WTC11 (cell line): ENCODE measurements at regions not wholly inside any gene's neighbourhood (a gene's known extent, or its start where the extent isn't known, plus 50 kb on each side); places are given as distances from the start of the nearest gene placed in this dataset.

Experiments used
- ATAC-seq: fragments of 200-7000 bp; cut with Tn5 transposase; 2 replicates; pipeline ENCODE4 v1.10.0; 2021; ENCODE audit warnings: mild to moderate bottlenecking, moderate library complexity
- CTCF ChIA-PET: fragments of 300-600 bp; sonication (Branson Sonifier 250); formaldehyde crosslinking; loops from one replicate; lab custom pipeline; 2021; ENCODE audit warnings: antibody characterized with exemption; lab: Charles Lee
- POLR2A ChIA-PET: fragments of 350-600 bp; sonication (Branson Sonifier 250); formaldehyde crosslinking; loops from one replicate; lab custom pipeline; 2021; ENCODE audit warnings: antibody characterized with exemption; lab: Charles Lee
- DNase-seq: peaks from one replicate; pipeline ENCODE4 v3.0.0; 2021; ENCODE audit warnings: low spot score
- H3K27ac Mint-ChIP-seq: 2 replicates; pipeline ENCODE4 v1.8.0; 2021; ENCODE audit warnings: mixed read lengths
- H3K27me3 Mint-ChIP-seq: 2 replicates; pipeline ENCODE4 v1.8.0; 2021; ENCODE audit warnings: low read depth, mild to moderate bottlenecking, moderate library complexity, mixed read lengths
- H3K36me3 Mint-ChIP-seq: 2 replicates; pipeline ENCODE4 v1.8.0; 2021; ENCODE audit warnings: mixed read lengths
- H3K4me1 Mint-ChIP-seq: 2 replicates; pipeline ENCODE4 v1.8.0; 2022; ENCODE audit warnings: mixed read lengths
- H3K4me3 Mint-ChIP-seq: 2 replicates; pipeline ENCODE4 v1.8.0; 2021; ENCODE audit warnings: mild to moderate bottlenecking, moderate library complexity, mixed read lengths
- H3K9me3 Mint-ChIP-seq: 2 replicates; pipeline ENCODE4 v1.8.0; 2021; ENCODE audit warnings: mixed read lengths
- NR1H2 ChIP-seq: sonication (generic); formaldehyde crosslinking; IDR thresholded peaks from 2 replicates; pipeline ENCODE4 v1.9.0; 2021; ENCODE audit warnings: mild to moderate bottlenecking, moderate library complexity, missing genetic modification reagents
- OVOL2 ChIP-seq: fragments of 250-450 bp; sonication (Bioruptor Pico); IDR thresholded peaks from 2 replicates; pipeline ENCODE4 v1.9.0; 2021; ENCODE audit warnings: mild to moderate bottlenecking, borderline replicate concordance
- RORB ChIP-seq: fragments of 250-450 bp; sonication (Bioruptor Pico); IDR thresholded peaks from 2 replicates; pipeline ENCODE4 v1.9.0; 2021; ENCODE audit warnings: mild to moderate bottlenecking
- TCF7 ChIP-seq: sonication (generic); formaldehyde crosslinking; IDR thresholded peaks from 2 replicates; pipeline ENCODE4 v1.8.0; 2022; ENCODE audit warnings: mild to moderate bottlenecking, low read depth, missing genetic modification reagents, moderate library complexity
- TP53 ChIP-seq: sonication (generic); formaldehyde crosslinking; IDR thresholded peaks from 2 replicates; pipeline ENCODE4 v1.8.1; 2023; ENCODE audit warnings: mild to moderate bottlenecking, missing genetic modification reagents
- ZNF232 ChIP-seq: sonication (generic); formaldehyde crosslinking; IDR thresholded peaks from 2 replicates; pipeline ENCODE4 v1.8.0; 2022; ENCODE audit warnings: mild to moderate bottlenecking, missing genetic modification reagents
- TF ChIP-seq, protein P1 (sequence below): fragments of 200-600 bp; IDR thresholded peaks from 2 replicates; pipeline ENCODE4 v1.8.0; 2022; ENCODE audit warnings: antibody characterized with exemption
- TF ChIP-seq, protein P2 (sequence below): sonication (generic); formaldehyde crosslinking; conservative IDR thresholded peaks from 2 replicates; pipeline ENCODE4 v1.8.1; 2023; ENCODE audit warnings: mild to moderate bottlenecking, low read depth, missing genetic modification reagents, moderate library complexity
- TF ChIP-seq, protein P3 (sequence below): fragments of 250-450 bp; sonication (Bioruptor Pico); IDR thresholded peaks from 2 replicates; pipeline ENCODE4 v1.9.0; 2021; ENCODE audit warnings: mild to moderate bottlenecking
- TF ChIP-seq, protein P4 (sequence below): sonication (generic); formaldehyde crosslinking; IDR thresholded peaks from 2 replicates; pipeline ENCODE4 v1.8.0; 2022; ENCODE audit warnings: mild to moderate bottlenecking, missing genetic modification reagents

DNA sequence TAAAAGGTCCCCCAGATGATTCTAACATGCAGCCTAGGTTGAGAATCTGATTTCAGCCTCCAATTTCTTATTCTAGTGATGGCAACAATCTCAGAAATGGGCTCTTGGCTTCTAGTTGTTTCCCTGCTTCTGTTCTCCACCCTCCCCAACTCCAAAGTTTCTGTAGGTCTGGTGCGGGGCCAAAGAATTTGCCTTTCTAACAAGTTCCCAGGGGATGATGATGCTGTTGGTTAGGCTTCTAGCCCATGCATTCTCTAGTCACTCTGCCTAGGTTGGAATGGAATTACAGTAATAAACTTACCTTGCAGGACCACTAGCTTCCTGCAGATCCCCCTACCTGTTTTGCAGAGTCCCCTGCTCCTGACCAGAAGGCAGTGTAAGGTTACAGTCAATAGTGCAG lies 103.2 kb upstream of the PPP2R3A start (continued):
- TF ChIP-seq, protein P1, sequence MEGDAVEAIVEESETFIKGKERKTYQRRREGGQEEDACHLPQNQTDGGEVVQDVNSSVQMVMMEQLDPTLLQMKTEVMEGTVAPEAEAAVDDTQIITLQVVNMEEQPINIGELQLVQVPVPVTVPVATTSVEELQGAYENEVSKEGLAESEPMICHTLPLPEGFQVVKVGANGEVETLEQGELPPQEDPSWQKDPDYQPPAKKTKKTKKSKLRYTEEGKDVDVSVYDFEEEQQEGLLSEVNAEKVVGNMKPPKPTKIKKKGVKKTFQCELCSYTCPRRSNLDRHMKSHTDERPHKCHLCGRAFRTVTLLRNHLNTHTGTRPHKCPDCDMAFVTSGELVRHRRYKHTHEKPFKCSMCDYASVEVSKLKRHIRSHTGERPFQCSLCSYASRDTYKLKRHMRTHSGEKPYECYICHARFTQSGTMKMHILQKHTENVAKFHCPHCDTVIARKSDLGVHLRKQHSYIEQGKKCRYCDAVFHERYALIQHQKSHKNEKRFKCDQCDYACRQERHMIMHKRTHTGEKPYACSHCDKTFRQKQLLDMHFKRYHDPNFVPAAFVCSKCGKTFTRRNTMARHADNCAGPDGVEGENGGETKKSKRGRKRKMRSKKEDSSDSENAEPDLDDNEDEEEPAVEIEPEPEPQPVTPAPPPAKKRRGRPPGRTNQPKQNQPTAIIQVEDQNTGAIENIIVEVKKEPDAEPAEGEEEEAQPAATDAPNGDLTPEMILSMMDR: no peak
- TF ChIP-seq, protein P2, sequence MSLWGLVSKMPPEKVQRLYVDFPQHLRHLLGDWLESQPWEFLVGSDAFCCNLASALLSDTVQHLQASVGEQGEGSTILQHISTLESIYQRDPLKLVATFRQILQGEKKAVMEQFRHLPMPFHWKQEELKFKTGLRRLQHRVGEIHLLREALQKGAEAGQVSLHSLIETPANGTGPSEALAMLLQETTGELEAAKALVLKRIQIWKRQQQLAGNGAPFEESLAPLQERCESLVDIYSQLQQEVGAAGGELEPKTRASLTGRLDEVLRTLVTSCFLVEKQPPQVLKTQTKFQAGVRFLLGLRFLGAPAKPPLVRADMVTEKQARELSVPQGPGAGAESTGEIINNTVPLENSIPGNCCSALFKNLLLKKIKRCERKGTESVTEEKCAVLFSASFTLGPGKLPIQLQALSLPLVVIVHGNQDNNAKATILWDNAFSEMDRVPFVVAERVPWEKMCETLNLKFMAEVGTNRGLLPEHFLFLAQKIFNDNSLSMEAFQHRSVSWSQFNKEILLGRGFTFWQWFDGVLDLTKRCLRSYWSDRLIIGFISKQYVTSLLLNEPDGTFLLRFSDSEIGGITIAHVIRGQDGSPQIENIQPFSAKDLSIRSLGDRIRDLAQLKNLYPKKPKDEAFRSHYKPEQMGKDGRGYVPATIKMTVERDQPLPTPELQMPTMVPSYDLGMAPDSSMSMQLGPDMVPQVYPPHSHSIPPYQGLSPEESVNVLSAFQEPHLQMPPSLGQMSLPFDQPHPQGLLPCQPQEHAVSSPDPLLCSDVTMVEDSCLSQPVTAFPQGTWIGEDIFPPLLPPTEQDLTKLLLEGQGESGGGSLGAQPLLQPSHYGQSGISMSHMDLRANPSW (CRISPR knock-in tag): no peak
- no peak for TF ChIP-seq OVOL2 (CRISPR knock-in tag)
- TF ChIP-seq ZNF232 (CRISPR knock-in tag): no peak

DNA sequence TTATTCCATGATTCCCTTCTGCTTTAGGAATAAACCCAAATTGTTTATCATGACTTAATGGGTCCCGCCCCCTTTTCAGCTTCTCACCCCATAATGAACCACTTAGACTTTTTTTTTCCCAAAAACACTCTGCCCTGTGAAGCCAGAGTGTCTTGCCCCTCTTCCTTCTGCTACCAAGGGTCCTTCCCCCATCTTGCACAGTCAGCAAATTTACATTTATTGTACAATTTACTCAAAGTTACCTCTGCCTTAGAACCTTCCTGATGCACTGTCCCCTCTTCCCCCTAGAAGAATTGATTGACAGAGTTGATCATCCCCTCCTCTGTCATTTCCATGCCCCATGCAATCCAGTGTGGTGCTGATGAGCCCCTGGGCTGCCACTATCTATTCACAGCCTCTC lies 101.5 kb upstream of the PPP2R3A start:
- ChIA-PET POLR2A (no interaction called here), CTCF (no interaction called here)
- Mint-ChIP-seq H3K9me3 (peaks cover 8% of the 10 kb centered on the region; the same call in 1 of the 2 replicates), H3K4me1 (no peaks in the 10 kb centered on the region), H3K36me3 (no peaks in the 10 kb centered on the region), H3K27ac (no peak overlapping the region), H3K4me3 (no peak overlapping the region), H3K27me3 (no peaks in the 10 kb centered on the region)
- ATAC-seq (no peak), DNase-seq (no peak)
- TF ChIP-seq RORB (CRISPR knock-in tag) (no peak), TP53 (CRISPR knock-in tag) (no peak), TCF7 (CRISPR knock-in tag) (no peak)
- TF ChIP-seq, protein P3, sequence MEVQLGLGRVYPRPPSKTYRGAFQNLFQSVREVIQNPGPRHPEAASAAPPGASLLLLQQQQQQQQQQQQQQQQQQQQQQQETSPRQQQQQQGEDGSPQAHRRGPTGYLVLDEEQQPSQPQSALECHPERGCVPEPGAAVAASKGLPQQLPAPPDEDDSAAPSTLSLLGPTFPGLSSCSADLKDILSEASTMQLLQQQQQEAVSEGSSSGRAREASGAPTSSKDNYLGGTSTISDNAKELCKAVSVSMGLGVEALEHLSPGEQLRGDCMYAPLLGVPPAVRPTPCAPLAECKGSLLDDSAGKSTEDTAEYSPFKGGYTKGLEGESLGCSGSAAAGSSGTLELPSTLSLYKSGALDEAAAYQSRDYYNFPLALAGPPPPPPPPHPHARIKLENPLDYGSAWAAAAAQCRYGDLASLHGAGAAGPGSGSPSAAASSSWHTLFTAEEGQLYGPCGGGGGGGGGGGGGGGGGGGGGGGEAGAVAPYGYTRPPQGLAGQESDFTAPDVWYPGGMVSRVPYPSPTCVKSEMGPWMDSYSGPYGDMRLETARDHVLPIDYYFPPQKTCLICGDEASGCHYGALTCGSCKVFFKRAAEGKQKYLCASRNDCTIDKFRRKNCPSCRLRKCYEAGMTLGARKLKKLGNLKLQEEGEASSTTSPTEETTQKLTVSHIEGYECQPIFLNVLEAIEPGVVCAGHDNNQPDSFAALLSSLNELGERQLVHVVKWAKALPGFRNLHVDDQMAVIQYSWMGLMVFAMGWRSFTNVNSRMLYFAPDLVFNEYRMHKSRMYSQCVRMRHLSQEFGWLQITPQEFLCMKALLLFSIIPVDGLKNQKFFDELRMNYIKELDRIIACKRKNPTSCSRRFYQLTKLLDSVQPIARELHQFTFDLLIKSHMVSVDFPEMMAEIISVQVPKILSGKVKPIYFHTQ (CRISPR knock-in tag): no peak

DNA sequence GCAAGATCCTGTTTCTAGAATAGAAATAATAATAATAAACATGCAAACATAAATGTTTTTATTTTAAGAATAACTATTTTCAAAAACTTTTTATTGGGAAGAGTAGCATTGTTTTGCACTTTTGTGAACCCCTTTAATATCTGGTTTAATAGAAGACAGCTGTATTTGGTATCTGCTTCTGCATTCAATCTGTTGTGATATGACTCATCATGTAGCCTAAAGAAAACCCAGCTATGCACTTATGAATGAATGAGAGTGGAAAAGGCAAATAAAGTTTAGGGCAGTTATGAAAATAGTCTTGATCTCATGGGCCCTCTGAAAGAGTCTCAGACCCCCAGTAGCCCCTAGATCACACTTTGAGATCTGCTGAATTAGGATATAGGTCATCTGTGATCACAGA lies 100.4 kb upstream of the PPP2R3A start:
- H3K36me3 Mint-ChIP-seq: no peaks in the 10 kb centered on the region
- no peaks in the 10 kb centered on the region for H3K4me1 Mint-ChIP-seq
- TF ChIP-seq, protein P4, sequence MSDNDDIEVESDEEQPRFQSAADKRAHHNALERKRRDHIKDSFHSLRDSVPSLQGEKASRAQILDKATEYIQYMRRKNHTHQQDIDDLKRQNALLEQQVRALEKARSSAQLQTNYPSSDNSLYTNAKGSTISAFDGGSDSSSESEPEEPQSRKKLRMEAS (CRISPR knock-in tag): no peak
- no peak for TF ChIP-seq NR1H2 (CRISPR knock-in tag)
- H3K27me3 Mint-ChIP-seq: no peaks in the 10 kb centered on the region
- H3K9me3 Mint-ChIP-seq: peaks cover 8% of the 10 kb centered on the region; the same call in 1 of the 2 replicates
- DNase-seq: no peak
- ChIA-PET POLR2A (no interaction called here), CTCF (no interaction called here)
- ATAC-seq: no peak
- H3K4me3 Mint-ChIP-seq: no peak overlapping the region
- H3K27ac Mint-ChIP-seq: no peak overlapping the region

DNA sequence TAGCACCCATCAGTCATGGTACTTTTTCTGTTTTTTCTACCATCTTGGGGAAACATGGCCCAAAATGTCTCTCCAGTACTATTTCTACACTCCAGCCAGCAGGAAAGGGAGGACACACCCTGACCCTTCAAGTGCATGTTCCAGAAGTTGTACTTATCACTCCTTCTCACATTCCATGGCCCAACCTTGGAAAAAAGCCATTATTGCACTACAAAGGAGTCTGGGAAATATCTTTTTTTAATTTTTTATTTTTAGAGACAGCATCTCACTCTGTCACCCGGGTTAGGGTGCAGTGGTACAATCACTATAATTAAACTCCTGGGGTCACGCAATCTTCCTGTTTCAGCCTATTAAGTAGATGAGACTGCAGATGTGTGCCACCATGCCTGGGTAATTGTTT lies 100.0 kb upstream of the PPP2R3A start:
- H3K9me3 Mint-ChIP-seq: peaks cover 8% of the 10 kb centered on the region; the same call in 1 of the 2 replicates
- H3K4me1 Mint-ChIP-seq: no peaks in the 10 kb centered on the region
- H3K36me3 Mint-ChIP-seq: no peaks in the 10 kb centered on the region
- H3K4me3 Mint-ChIP-seq: no peak overlapping the region
- DNase-seq (no peak), ATAC-seq (no peak)
- no peak overlapping the region for H3K27ac Mint-ChIP-seq
- POLR2A ChIA-PET: no interaction called here
- TF ChIP-seq, protein P3 (CRISPR knock-in tag): no peak
- H3K27me3 Mint-ChIP-seq: no peaks in the 10 kb centered on the region
- CTCF ChIA-PET: no interaction called here
